ENCODE measurements at regions not wholly inside any gene's neighbourhood (a gene's known extent, or its start where the extent isn't known, plus 50 kb on each side); places are given as distances from the start of the nearest gene placed in this dataset.

- TF ChIP-seq CTCF (IDR thresholded peaks at IDR 0.05; ENCODE audit: low read length) (no peak), EZH2 (optimal IDR thresholded peaks at IDR 0.05; ENCODE audit: low read depth, low read length) (no peak)
These were observed 671.6 kb downstream of the FAT4 start for GRCh38 chr4:125986307-125986706.
